GM18868 (cell line): ENCODE measurements at regions not wholly inside any gene's neighbourhood (a gene's known extent, or its start where the extent isn't known, plus 50 kb on each side); places are given as distances from the start of the nearest gene placed in this dataset.

Experiments
- ATAC-seq: cut with Tn5 transposase; IDR thresholded peaks from one replicate; pipeline ENCODE4 v1.9.1; 2021; ENCODE audit warnings: mild to moderate bottlenecking, moderate library complexity; ENCODE audit not compliant: unreplicated experiment

DNA sequence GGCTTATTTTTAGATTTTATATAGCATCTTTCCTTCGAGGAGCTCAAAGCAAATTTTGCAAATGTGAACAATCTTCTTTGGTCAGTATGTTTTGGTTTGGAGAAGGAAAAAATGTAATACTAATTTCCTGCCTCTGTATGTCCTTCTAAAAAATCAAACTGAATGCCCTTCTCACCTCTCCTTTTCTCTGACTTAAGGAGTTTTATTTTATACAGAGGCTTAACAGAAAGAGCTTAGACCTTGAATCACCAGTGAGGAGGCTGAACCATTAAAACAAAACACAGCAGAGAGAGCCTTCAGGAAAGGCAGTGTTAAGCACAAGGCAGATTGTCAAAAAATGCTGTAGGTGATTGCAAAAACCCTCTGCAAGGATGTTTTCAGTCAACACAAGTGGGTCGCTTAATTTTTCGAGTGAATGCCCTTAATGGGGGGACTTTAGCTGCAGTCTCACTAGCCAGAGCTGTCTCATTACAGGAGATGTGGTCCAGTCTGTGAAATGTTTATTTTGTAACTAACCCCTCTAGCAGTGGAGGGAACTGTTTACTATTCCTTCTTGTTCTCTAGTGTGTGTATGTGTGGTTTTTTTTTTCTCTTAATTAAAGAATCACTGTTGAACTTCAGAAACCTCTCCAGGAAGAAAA, 481.3 kb upstream of the CITED2 start:
- ATAC-seq = no peak

DNA sequence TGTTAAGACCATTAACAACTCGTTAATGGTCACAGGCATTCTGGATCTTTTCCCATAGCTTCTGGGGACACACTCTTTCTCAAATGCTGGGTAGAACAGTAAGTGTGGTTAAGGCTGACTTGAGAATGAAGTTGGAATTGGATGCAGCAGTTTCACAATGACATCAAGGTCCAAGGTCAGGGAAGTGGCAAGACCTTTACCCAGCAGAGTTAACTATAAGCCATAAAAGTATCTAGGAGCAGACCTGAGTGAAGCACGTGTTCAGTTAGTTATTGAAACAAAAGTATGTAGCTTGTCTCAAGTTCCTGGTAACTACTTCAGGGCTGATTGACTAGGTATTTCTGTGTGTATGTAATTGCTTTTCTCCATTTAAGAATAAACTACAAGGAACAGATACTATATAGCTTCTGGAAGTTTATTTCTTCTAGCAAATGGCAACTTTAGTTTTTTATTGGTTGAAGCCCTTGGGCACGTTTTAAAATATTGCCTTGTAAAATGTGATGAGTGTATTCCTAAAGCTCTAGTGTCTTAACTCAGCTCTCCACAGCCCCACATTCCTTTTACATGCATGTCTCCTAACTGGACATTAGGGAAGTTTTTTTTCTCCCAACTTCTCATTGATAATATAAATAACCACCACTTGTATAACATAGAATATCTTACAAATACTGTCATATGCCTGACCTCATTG, 479.0 kb upstream of the CITED2 start:
- ATAC-seq = no peak

DNA sequence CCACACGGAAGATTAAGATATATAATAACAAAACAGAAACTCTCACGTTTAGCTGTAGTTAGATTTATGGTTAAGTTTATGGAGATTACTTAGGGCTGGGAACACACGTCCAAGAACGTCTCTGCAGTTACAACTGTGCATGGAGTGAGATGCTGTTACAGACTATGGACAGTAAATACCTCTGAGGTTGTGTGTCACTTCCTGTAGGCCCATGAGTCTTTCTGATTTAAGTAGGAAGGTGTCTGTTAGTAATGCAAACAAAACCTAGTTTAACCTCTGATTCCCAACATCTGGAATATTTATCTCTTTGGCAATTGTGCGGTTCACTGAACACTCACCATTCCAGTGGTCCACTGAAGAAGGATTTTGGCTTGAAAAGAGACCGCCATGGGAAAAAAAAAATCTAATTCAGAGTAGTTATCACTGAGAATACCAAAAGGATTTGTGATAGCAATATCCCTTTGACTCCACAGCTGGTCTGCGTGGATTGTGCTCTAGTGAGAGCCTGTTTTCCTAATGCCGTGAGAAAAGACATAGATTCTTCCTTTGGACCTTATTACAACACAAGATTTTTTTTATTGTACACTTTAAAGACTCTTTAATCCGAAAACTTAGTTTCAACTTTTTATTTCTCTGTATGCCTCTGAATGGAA, 478.2 kb upstream of the CITED2 start:
- no peak for ATAC-seq

DNA sequence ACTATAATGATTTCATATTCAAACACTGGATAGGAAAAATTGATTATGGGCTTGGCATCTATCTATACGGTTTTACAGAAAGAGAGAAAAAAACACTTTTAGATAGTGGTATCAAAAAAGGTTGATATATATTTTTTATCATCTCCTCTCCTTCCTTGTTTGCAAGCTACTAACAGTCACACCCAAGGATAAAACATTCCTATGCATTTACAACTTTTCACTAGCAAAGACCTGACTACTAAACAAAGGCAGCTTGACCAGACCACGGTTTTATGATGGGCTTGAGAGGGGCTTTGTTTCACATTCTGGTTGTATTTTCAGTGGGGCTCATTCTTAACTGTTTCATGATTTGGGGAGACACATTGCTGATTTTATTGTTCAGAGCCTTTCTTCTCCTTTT, 477.6 kb upstream of the CITED2 start:
- no peak for ATAC-seq

DNA sequence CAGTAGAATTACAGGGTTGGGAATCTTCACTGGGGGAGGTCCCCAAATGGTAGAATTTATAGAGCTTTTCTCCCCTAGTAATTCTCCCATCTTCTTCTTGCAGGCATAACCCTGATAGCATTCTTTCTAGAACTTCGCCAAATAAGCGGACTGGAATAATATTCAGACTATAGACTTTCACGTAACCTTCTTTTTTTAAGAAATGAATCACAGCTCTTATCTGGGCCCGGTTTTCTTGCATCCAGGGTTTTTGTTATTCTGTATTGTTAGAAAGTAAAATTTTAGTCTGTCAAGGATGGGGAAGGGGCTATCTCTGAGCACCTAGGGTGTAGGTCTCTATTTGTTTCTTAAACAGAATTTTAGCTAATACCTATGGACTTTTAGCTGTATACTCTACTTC, 476.8 kb upstream of the CITED2 start:
- no peak for ATAC-seq

GRCh38 chr6:139850512-139850911, 476.1 kb upstream of the CITED2 start:
- no peak for ATAC-seq

- ATAC-seq = no peak
Observed at GRCh38 chr6:139847457-139847813, 473.0 kb upstream of the CITED2 start.

- no peak for ATAC-seq
Observed at GRCh38 chr6:139846538-139847456, 472.3 kb upstream of the CITED2 start.

GRCh38 chr6:139844907-139845306, 470.5 kb upstream of the CITED2 start:
- ATAC-seq = no peak

DNA sequence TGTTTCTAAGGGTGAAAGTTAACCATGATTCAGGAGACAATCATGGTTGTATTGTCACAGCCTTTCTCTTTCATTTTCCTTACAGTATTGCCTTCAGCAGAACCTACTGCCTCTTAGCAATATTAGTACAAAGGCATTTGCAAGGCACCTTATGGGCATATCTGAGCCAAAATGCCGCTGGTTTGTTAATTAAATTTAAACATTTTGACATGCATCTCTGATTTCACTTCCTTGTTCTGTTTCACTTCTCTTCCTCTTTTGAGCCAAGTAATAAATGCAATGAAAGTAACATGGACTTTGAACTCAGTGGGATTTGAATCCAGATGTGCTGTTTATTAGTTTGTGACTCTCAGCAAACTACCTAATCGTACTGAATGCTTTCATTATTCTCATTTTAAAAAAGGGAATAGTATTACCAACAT, 467.4 kb upstream of the CITED2 start:
- ATAC-seq = peak; percentile 90

DNA sequence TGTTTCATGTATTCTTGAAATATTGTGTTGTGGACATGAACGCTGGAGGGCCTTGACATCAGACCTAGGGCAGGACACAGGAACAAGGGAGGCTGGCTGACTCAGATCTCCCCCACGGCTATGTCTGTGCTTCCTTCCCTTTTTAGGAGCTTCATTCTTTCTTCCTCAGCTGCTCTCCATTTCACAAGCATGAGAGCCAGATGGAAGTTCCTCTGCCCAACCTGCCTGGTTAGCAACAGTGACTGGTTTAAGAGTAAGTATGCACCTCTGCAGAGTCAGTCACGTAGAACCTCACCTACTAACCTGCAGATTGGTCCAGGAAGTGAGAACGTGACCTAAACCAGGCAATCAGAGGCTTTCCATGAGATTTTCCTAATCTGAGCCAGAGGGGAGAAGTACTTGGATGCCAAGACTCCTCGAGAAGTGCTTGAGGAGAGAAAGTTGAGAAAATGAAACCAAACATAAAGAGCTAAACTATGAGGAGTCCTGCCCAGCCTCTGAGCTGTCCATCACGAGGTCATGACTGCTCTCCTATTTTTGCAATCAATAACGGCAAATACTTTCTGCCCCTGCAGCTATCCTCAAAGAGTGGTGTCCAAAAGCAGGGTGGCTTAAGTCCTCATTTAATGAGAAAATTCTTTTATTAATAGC, 465.2 kb upstream of the CITED2 start:
- ATAC-seq = no peak

GRCh38 chr6:139834232-139834631, 459.8 kb upstream of the CITED2 start:
- ATAC-seq = no peak

GRCh38 chr6:139833592-139833991, 459.1 kb upstream of the CITED2 start:
- no peak for ATAC-seq

DNA sequence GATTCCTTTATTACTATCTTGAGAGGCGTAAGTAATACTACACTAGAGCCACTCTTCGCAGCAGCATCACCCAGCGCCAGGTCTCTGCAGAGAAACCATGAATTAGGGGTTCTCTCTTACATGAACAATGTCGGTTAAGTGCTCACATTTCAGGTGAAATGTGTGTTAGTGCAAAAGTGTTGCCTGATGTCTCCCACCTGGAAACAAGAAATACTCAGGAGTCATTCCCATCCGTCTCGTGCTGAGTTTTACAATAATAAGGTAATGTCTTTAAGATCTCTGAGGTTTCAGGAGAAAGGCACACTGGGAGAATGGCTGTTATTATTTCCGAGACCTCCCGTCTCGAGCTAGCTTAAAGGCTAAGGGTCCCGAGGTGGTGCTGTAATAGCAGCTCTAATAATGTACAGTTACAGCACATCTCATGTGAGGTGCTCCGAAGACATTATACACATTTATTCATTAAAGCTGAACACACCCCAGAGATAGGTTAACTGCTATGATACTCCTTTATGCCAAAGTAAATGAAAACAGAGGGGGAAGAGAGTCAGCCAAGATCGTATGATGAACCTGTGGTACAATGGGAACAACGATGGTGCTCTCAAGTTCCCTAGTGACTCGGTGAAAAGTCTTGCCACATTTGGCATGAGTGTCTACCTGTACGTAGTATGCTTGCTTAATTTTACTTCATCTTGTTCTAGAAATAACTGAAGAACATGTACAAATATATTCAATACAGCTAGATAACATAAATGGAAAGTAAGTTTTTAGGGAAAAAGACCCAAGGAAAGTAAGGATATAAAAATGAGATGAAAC, 458.3 kb upstream of the CITED2 start:
- ATAC-seq = no peak

DNA sequence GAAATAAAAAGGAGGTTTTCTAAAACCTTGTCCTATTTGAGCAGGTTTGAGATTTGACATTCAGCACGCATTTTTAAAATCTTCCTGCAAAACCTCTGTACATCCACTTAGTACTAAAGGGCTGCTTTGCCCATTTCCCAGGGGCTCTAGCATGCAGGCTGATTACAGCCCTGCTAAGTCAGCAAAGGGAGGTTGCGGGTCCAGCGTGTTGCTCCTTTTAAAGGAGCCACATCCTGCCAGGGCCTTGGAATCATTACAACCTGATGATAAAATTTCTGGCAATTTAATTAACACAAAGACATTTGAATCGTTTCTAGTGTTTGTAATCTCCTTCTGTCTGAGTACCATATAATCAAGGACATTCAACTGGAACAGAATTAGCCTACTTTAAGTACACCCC, 455.1 kb upstream of the CITED2 start:
- no peak for ATAC-seq

- ATAC-seq = no peak
Observed at GRCh38 chr6:139828751-139829519, 454.5 kb upstream of the CITED2 start.

DNA sequence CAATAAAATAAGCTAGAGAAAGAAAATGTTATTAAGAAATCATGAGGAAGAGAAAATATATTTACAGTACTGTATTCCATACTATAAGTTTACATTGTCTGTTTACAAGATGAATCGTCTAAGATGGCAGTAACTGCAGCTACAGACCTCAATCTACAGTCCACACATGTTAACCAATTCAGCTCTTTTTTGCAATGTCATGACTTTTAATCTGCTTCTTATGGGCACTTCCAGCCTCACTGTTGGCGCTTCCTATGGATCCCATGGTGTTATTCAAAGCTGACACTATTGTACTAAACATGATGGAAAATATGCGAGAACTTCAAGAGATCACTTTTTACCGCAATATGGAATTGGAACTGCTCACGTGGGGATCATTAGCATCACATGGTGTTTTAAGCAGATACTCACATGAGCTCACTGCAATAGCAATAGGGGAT, 451.5 kb upstream of the CITED2 start:
- ATAC-seq = no peak

DNA sequence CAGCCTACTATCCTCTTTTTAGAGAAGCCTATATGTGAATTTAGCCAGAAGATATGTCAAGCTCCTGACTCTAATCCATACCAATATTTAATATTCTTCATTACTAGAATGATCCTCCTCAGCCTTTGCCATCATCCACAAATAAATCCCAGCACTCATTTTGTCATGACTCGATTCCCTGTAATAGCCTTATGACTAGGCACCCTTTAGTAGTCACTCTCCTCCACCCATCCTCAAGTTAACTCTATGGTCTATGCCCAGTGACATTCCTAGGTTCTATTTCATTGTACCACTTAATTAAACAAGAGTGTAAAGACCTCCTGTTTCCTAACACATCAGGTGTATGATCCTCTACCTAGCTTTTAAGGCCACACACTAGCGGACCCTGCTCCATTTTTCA, 450.4 kb upstream of the CITED2 start:
- ATAC-seq = no peak

GRCh38 chr6:139823808-139824126, 449.3 kb upstream of the CITED2 start:
- ATAC-seq = no peak
